ENCODE measurements at regions not wholly inside any gene's neighbourhood (a gene's known extent, or its start where the extent isn't known, plus 50 kb on each side); places are given as distances from the start of the nearest gene placed in this dataset.

- TF ChIP-seq CTCF (IDR thresholded peaks at IDR 0.05) (no peak), POLR2A (IDR thresholded peaks at IDR 0.05) (no peak)
These were observed 144.6 kb upstream of the SPACA7 start for GRCh38 chr13:112231451-112232083.

Measured in testis (tissue), 2 donors.